ENCODE measurements at regions not wholly inside any gene's neighbourhood (a gene's known extent, or its start where the extent isn't known, plus 50 kb on each side); places are given as distances from the start of the nearest gene placed in this dataset.
"Not testable (repeated sequence)": the region's sequence is repeated elsewhere in the genome, so short reads cannot be mapped to it uniquely, and the experiment has no call there.

DNA sequence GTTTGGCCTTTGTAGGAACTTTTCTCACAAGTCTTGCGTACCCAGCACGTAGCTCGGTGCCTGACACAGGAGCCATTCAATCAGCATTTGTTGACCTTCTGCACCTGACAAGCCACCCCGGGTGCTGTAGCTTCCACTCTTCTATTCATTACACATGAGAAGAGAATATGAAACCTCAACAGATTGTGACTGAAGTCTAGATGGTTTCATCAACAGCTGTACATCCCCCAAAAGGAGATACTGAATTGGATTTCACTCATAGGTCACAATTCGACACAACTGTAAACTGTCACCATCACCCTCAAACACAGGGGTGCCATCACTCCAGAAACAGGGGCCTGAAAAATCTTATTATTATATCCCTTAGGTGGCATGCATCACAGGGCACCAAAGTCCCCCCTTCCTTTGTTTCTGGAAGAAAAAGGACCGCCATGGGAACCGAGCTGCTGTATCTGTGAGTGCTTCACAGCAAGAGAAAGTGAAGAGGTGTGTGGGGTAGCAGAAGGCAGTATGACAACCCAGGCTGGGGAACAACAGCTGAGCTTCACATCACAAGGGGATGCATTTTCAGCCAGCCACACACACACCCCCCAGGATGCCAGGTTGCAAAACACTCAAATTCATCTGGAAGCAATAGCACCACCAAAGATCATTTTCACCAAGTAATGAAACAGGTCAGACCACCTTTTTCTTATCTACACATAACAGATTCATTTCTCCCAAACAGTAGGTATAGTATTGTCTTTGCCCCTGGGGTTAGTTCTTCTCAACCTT lies 225.7 kb downstream of the TOMM20 start:
- DNase-seq (ENCODE audit: low read depth, low spot score): no peak

DNA sequence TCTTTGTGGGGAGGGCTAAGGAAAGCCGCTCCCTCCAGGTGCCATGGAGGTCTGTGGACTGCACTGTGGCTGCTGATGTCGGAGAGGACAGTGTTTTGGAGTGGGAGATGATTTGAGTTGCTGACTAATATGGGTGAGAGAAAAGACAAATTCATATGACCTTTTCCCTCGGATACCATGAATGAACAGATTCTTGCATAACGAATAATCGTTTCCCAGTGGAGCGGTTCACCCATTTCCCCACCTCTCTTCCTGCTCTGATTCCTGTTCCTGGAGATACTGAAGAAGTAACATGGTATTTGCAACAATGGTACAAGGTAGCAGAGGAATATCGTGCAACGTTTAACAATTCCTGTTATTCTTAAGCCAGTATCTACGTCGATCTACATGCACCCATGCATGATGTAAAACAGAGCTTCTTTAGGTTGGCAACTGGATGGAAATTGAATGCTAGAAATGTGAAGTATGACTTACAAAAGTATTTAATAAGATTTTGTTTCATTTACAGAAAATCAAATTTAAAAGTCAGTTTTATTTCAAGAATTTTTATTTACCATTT lies 227.1 kb downstream of the TOMM20 start:
- DNase-seq (ENCODE audit: low read depth, low spot score): no peak

DNA sequence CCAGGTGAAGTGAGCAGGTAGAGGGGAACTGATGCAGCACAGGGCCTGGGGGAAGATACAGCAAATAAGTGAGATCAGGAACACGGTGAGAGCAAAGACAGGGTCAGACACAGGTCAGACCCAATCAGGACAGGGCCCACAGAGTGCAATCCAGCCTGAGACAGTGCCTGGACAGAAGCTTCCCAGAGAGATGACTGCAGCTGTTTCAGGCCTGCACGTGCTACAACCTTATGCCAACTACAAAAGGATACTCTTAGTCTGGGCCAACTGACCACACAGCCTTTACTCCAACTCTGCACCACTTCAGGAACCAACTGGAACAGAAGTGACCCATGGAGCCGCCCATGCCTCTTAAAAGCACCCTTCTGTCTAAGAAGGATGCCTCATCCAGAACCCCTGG lies 228.0 kb downstream of the TOMM20 start:
- DNase-seq (ENCODE audit: low read depth, low spot score): no peak

DNA sequence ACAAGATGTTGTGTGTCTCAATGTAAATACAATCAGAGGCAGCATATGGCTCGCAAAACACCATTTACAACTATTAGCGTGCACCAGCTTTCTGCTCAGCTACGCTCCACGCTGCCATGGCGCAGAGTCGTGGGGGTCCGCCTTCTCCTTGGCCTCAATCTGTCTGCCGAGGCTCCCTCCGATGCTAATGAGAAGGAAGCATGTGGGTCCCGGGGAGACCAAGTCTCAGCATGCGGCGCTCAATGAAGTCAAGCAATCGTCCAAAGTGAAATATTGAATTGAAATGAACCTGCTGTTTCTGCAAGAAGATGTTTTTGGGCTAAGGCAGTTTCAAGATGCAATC lies 228.9 kb downstream of the TOMM20 start:
- no peak for DNase-seq (ENCODE audit: low read depth, low spot score)

DNA sequence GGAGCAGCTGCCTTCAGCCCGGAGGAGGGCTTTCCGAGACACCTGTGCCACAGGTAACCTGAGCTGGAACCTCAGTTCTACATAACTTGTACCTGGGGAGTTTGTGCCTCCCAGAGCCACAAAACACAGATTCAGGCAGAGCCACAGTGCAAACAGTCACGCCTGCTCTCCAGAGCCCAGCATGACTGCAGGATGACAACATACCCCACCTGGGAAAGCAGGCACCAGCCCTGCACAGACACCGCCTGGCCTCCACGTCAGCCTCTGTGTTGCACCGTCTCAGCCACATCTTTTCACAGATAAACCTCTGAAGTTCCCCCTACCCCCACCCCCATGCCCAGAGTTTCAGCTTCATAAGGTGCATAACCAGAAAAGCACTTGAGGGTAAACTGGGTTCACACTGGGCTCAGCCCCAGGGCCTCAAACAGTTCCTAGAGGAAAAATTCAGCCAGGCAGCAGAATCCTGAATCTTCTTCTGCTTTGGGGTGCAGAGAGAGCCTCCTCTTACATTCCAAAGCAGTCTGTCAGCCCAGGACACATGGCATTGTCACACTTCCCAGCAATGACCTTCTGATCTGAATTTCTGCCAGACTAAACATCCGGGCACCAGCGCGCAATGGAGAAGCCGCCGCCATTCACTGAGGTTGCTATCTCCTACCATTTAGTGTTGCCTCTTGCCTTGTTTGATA lies 229.5 kb downstream of the TOMM20 start:
- no peak for DNase-seq (ENCODE audit: low read depth, low spot score)

DNA sequence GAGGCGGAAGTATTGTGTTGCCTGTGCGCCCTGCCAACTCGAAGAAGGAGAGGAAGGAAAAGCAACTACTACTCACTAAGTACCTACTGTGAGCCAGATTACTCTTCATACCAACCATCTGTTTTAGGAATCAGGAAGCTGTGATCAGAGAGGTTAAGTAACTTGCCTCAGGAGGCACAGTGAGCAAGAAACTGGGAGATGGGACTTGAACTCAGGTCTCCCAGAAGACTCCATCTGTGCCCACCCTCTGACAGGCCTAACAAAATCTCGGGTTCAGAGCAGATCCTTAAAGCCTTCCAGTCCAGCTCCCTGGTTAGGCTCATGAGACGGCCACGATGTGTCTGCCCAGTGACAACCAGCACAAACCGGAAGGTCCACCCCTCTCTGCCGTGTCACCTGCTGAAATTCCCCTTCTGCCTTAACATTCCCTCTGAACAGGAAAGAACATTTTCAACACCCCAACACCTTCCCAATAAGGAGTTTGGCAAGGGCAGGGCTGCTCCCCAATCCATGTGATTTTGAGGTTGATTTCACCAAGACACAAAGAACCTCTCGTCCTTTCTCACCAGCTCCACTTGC lies 230.1 kb downstream of the TOMM20 start:
- DNase-seq (ENCODE audit: low read depth, low spot score): no peak

DNA sequence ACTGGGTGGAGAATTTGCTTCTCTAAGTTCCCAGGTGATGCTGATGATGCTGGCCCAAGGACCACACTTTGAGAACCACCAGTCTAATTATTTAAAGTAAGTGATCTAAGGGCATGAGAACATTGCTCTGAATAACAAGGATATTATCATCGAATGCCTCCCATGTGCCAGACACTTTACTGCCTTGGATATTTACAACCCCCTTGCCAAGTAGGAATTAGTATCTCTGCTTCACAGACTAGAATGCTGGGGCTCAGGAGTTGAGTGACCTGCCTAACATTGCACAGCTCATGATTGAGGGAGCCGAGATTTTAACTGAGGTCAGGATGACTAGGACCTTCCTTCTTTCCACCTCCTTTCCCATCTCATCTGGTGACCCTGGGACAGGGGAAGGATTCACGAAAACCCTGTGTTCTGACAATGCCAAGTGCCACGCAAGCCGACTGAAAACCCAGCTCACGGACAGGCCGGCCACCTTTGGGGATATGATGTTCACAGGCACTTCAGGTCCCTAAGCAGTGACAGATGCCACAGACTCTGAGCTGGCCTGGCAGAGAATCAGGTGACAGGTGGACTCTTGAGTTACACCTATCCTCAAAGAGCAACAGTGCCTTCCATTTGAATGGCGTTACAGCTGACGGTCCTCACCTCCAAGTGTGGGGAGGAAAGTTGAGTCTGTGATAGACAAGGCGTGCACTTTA lies 230.7 kb downstream of the TOMM20 start:
- DNase-seq (ENCODE audit: low read depth, low spot score): no peak

DNA sequence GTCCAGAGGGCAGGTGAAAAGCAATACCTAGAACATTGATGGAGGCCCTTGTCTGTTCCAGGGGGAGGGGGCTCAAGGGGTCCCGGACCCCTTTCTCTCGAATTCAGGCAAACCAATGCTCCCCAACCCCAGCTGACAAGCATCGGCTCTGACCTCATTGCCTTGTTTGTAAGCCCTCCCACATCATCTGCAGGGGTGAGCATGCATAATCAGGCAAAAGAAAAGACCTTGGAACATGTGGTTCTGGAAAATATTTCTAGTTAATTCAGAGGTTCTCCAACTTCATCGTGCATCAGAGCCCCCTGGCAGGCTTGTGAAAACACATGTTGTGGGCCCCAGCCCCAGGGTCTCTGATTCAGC lies 231.3 kb downstream of the TOMM20 start:
- no peak for DNase-seq (ENCODE audit: low read depth, low spot score)

DNA sequence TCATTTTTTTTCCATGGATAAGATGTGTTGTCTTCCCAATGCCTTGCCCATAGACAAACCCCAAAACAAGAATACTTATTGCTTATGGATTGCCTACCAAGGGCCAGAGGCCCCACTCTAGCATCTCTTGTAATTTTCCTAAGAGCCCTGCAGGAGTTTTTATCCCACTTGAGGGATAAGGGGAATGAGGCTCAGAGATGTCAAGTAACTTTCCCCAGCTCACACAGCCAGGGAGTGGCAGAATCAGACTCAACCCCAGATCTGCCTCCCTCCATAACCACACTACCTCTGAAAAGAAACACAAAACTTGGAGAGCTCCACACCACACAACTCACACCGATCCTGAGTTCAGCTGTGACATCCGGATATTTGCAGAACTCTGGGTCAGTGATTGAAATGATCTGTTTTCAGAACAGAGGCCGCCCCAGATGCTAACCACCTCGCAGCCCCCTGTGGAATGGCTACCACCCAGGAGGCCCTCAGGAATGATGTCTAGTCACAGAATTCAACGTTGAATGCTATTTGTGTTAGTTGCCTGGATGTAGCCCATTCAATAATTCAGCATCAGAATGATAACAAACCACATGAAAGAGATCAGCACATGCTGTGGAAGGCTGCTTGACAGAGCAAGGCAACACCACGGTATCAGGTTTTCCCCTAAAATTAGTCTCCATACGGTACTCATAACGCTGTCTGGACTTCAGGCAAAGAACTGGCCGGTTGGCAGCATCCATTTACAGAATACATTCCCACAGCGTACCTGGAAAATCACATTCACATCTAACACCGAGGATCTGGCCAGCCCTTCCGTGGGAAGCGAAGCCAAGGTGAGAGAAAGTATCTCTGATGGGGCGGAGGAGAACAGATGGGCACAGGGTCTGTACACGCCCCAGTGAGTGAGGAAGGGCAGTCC lies 231.9 kb downstream of the TOMM20 start:
- peak; percentile 29 for DNase-seq (ENCODE audit: low read depth, low spot score)

DNA sequence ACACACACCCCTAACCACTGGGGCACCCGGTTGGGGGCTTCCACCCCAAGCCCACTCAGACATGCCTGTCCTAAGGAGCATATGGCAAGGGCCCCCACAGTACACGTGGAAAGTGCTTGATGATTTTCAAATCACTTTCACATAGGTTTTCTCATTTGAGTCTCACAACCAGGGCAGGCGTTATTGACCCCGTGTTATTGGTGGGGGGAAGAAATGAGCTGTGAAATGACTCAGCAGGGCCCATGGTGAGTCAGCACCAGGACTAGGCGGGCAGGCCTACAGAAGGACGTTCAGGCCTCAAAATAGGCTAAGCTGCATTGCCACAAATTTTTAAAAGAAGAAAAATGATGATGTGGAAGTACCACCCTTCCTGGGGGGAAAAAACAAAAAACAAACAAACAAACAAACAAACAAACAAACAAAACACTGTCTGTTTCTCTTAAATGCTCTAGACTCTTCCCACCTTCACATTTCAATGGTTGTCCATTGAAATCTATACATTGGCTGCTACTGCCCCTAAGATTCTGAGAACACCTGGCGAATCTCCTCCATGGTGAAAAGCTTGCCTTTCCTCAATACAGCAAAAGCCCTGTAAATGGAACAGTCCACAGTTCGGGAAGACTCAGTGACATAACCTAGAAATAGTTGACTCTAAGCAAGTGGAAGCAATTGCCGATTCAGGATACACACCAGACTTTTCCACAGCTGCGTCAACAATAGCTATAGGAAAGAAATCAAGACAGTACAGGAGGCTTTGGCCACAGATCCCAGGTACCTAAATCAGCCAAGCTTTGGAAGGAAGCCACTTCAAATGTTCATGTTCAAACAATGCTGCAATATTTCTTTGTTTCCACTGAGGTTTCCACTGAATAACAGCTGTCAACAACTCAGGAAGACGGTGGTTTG lies 234.7 kb downstream of the TOMM20 start:
- peak; percentile 51 for DNase-seq (ENCODE audit: low read depth, low spot score)

DNA sequence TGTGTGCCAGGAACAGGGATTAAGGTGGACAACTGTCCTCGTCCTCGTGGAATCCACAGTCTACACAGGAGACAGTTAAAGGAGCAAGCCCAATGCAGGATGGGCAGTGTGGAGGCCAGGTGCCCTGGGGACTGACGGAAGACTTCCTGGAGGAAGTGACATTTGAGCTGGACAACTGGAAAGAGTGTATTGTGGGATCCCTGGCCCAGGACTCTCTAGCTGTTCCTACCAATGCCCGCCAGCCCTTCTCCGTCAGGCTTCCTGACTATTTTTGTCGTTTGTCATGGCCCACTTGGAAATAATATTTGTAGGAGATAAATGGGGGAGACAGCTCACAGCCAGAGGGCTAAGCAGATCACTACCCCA lies 235.3 kb downstream of the TOMM20 start:
- no peak for DNase-seq (ENCODE audit: low read depth, low spot score)

DNA sequence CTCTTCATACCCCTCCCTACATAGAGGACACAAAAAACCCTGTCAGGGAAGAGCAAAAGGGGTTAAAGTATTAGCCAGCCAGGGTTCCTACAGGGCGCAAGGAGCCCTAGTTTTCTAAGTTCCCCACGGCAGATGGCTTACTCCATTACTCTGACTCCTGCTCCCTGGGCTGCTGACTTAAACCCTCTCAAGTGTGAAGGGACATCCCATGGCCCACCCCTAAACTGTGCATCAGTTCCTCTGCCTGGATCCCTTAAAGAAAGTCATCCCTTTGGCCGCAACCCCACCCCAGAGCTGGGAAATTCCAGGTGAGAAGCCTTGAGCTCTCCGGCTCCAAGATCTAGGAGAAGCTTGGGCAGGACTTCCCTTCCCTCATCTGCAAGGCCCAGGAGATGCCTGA lies 236.0 kb downstream of the TOMM20 start:
- DNase-seq (ENCODE audit: low read depth, low spot score): no peak

DNA sequence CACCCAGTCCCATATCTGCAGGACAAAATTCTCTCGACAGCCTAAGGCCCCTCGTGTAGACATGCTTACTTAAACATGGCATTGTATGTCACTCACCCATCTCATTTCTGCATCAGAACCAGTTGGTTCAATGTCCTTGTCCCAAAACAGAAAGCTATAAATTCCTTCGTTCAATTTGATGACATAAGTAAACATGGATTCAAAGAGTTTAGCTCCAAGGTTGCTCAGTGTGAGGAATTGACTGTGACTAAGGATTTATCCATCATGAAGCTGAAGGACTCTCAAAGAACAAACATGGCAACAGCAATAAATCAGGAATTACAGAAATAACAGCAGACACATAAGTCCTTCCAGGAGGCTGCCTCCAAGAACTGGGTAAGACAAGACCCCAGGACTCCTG lies 237.2 kb downstream of the TOMM20 start:
- DNase-seq (ENCODE audit: low read depth, low spot score): no peak

DNA sequence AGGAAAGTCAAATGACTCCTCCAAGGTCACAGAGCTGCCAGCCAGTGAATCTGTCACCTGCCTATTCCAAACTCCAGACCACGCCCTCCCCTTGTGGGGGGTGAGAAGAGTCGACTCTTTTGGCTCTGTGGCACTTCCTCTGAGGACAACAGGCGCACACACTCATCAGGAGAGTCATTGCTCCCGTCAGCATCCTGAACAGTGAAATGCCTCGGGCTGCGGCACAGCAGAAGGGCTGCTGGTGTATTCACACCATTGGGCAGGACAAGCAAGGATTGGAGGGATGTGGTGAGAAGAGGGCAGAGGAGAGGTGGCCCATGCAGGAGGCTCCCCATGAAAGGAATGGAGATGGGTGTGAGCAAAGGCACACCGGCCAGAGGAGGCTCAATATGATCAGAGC lies 239.0 kb downstream of the TOMM20 start:
- DNase-seq (ENCODE audit: low read depth, low spot score): no peak

DNA sequence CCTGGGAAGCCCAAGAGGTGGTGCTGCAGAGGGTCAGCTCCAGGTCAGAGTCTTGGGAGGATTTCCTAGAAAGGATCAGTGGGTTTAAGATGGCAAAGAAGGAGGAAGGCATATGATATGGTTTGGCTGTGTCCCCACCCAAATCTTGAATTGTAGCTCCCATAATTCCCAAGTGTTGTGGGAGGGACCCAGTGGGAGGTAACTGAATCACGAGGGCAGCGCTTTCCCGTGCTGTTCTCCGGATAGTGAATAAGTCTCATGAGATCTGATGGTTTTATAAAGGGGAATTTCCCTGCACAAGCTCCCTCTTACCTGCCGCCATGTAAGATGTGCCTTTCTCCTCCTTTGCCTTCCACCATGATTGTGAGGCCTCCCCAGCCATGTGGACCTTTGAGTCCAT lies 240.4 kb downstream of the TOMM20 start:
- not testable (repeated sequence) for DNase-seq (ENCODE audit: low read depth, low spot score)

DNA sequence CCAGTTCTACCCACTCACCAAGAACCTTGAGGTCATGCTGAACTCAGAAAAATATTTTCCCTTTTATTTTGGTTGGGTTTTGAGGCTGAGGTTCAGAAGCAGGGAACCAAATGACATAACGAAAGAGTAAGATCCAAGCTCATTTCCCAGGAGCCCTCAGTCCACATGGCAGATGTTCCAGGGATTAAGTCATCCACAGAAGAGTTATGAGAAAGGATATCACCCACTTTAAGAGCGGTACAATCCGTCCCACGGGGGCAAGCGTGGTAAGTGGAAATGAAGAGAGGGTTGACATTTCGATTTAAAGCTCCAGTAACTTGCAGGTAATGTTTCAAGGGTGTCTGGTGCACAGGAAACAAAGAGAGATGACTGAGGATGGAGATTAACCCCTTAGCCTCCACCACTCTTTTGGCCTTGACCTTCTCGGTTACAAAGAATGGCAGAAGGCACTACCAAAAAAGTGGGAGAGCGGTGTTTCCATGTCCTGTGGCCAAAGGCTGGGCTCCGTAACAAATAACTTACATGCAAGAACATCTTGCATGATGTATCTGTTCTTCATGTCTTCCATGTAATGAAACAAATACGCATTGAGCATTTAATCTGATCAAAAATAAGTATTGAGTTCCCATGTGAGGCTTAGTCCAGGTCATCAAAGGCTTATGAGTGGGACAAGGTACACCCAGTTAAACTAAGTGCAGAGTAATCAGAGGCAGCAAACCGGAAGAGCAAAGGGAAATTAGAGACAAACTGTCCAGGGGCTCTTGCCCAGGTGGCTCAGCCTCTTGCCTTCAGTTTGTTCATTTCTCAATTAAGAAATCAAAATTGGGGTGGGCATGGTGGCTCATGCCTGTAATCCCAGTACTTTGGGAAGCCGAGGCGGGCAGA lies 241.4 kb downstream of the TOMM20 start:
- no peak for DNase-seq (ENCODE audit: low read depth, low spot score)

DNA sequence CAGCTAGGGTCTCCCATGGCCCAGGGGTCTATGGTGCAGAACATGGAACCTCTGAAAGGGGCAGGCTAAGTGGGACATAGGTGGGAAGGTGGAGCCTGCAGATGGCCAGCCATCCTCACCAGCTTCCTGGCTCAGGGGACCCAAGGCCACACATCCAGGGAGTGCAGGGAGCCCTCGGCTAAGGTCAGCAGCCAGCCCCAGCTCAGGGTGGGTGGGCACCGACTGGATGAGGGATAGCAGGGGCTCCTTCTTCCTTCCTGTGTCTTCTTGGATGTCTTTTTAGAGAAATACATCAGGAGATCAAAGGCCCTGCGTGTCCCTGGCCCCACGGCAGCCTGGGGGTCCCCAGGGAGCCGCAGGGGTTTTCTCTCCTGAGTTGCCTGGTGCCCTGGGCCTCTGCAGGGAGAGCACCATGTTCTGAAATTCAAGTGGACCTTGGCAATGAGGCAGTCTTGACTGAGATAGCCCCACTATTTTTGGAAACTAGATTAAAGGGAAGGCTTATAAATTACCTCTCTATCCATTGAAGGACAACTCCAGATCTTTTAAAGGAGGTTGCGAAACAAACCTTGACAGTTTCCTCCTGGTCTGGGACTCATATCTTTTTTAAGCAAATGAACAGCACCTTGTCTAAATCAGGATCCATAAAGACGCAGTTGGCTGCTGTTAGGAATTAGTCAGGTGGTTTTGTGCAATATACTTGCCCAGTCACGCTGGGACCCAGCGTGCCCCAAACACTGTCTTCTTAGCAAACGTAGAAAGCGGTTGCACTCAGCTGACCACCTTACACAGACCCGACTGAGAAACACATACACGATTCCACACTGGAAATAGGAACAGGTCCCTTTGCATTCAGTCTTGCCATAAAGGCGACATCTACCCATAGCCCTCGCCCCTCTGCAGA lies 242.3 kb downstream of the TOMM20 start:
- DNase-seq (ENCODE audit: low read depth, low spot score): no peak

DNA sequence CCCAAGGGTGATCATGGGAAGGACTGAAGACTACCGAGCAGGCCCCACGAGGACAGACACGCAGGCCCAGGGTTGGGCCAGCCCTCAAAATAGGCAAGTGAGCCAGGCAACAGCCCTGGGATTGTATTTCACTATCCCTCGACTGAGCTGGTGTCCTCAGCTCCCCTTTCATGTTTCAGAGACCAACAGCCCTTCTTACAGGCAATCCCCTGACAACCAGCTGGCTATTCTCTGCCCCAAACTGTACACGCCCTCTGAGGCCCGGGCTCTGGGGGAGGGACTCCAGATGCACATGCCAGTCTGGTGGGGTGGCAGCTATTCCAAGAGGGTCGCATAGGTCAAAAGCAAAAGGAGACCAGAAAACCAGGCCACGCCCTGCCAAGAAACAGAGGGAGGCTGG lies 243.0 kb downstream of the TOMM20 start:
- no peak for DNase-seq (ENCODE audit: low read depth, low spot score)

All from smooth muscle cell of the brain vasculature (primary cell).